SK-N-MC (cell line): ENCODE measurements at regions not wholly inside any gene's neighbourhood (a gene's known extent, or its start where the extent isn't known, plus 50 kb on each side); places are given as distances from the start of the nearest gene placed in this dataset.

Source experiments
- EZH2 ChIP-seq: fragments of 200-600 bp; sonication (generic); IDR thresholded peaks from one replicate; pipeline ENCODE4 v1.6.1; 2017; ENCODE audit warnings: antibody characterized with exemption
- FOXP2 ChIP-seq: optimal IDR thresholded peaks from 2 replicates; pipeline ENCODE3; 2011; ENCODE audit warnings: mild to moderate bottlenecking, moderate library complexity; ENCODE audit not compliant: insufficient read depth; ENCODE audit errors: extremely low read length, control extremely low read depth
- POLR2AphosphoS5 ChIP-seq: IDR thresholded peaks from 2 replicates; pipeline ENCODE4 v1.6.1; 2012; ENCODE audit warnings: mild to moderate bottlenecking, low read depth, low read length, borderline replicate concordance

DNA sequence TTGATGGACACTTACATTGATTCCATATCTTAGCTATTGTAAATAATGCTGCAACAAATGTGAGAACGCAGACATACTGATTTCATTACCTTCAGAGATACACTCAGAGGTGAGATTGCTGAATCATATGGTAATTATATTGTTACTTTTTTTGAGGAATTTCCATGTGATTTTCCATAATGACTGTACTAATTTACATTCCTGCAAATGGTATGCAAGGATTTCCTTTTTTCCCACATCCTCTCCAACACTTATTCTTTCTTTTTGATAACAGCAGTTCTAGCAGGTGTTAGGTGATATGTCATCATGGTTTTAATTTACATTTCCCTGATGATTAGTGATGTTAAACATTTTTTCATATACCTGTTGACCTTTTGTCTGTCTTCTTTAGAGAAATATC, 207.7 kb downstream of the C11orf87 start:
- TF ChIP-seq POLR2AphosphoS5 (no peak), EZH2 (no peak), FOXP2 (no peak)
